HFF-Myc (cell line): ENCODE measurements at regions not wholly inside any gene's neighbourhood (a gene's known extent, or its start where the extent isn't known, plus 50 kb on each side); places are given as distances from the start of the nearest gene placed in this dataset.

Experiments used
- DNase-seq: peaks from one replicate; pipeline ENCODE4 v3.0.0-alpha.2; 2011; ENCODE audit warnings: low read depth; ENCODE audit errors: extremely low read depth
- H3K4me3 ChIP-seq: replicated peaks from 2 replicates; pipeline ENCODE4 v1.5.1; 2011; ENCODE audit warnings: low read depth, mild to moderate bottlenecking, control low read depth, low read length
- CTCF ChIP-seq: IDR thresholded peaks from 2 replicates; pipeline ENCODE4 v1.5.1; 2012; ENCODE audit warnings: mild to moderate bottlenecking, low read depth, low read length, control low read depth; ENCODE audit errors: missing control alignments

- H3K4me3 ChIP-seq, result no peak overlapping the region
- no peak for TF ChIP-seq CTCF
- no peak for DNase-seq
These were observed 962.5 kb downstream of the RPA4 start for GRCh38 chrX:97846228-97846627.

GRCh38 chrX:97846718-97847237, 963.1 kb downstream of the RPA4 start:
- H3K4me3 ChIP-seq, result no peak overlapping the region
- DNase-seq, result no peak
- no peak for TF ChIP-seq CTCF

- no peak for TF ChIP-seq CTCF
- no peak overlapping the region for H3K4me3 ChIP-seq
- no peak for DNase-seq
These were observed 964.4 kb downstream of the RPA4 start for GRCh38 chrX:97847885-97848679.

GRCh38 chrX:97849951-97850350, 966.2 kb downstream of the RPA4 start:
- TF ChIP-seq CTCF, result no peak
- no peak overlapping the region for H3K4me3 ChIP-seq
- DNase-seq, result no peak

- no peak for TF ChIP-seq CTCF
- DNase-seq, result no peak
- no peak overlapping the region for H3K4me3 ChIP-seq
These were observed 967.2 kb downstream of the RPA4 start for GRCh38 chrX:97850911-97851310.

- H3K4me3 ChIP-seq, result no peak overlapping the region
- no peak for TF ChIP-seq CTCF
- DNase-seq, result no peak
These were observed 970.4 kb downstream of the RPA4 start for GRCh38 chrX:97854086-97854485.
